CD4-positive, alpha-beta T cell treated with Interleukin-17A for 1 hour (primary cell): ENCODE measurements at regions not wholly inside any gene's neighbourhood (a gene's known extent, or its start where the extent isn't known, plus 50 kb on each side); places are given as distances from the start of the nearest gene placed in this dataset.
"Not testable (repeated sequence)": the region's sequence is repeated elsewhere in the genome, so short reads cannot be mapped to it uniquely, and the experiment has no call there.

Experiments
- DNase-seq: peaks from one replicate; pipeline ENCODE4 v3.0.0-alpha.2; 2020

GRCh38 chr7:138221388-138221787 lies 145.1 kb downstream of the AKR1D1 start:
- not testable (repeated sequence) for DNase-seq

DNA sequence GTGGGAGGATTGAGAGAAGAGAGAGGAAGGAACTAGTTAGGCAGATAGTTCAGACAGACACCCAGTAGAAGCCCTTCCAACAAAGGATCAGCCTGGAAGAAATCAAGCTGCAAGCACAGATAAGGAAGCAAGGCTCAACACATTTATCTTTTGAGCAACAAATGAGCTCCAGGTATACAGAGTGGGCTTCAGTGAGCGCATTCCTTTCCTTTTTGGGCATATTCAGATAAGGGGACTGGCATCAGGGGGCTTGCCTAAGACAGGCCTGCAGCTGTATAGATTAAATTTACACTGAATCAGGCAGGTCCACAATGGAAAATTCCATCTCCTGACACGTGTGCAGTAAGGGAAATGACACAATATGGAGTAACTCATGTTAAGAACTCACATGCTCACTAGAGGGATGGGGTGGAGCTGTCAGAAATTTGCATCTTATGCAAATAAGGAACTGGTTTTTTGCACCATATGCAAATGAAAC lies 147.2 kb downstream of the AKR1D1 start:
- DNase-seq = no peak

- no peak for DNase-seq
Observed at GRCh38 chr7:138226001-138226476, 149.8 kb downstream of the AKR1D1 start.

GRCh38 chr7:138226745-138227279 lies 150.6 kb downstream of the AKR1D1 start:
- DNase-seq = no peak

DNA sequence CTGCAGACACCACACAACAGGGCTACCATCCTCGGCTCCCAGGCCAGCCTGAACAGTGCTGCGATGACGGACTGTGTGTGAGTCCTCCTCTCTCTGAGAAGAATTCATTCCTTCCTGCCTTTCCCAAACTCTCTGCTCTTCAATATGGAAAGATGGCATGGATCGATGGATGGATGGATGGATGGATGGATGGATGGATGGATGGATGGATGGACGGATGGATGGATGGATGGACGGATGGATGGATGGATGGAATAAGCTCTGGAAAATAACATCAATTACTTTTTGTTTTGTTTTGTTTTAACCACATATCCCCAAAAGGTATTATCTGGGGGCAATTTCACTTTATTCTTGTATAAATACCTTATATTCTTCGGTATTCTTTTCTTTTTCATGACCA lies 151.9 kb downstream of the AKR1D1 start:
- no peak for DNase-seq

GRCh38 chr7:138228769-138229168 lies 152.5 kb downstream of the AKR1D1 start:
- DNase-seq = no peak

- DNase-seq = no peak
Observed at GRCh38 chr7:138233189-138233588, 156.9 kb downstream of the AKR1D1 start.

- DNase-seq = no peak
Observed at GRCh38 chr7:138235207-138235606, 158.9 kb downstream of the AKR1D1 start.

- no peak for DNase-seq
Observed at GRCh38 chr7:138237995-138238394, 161.7 kb downstream of the AKR1D1 start.

GRCh38 chr7:138238734-138239659 lies 162.7 kb downstream of the AKR1D1 start:
- no peak for DNase-seq

DNA sequence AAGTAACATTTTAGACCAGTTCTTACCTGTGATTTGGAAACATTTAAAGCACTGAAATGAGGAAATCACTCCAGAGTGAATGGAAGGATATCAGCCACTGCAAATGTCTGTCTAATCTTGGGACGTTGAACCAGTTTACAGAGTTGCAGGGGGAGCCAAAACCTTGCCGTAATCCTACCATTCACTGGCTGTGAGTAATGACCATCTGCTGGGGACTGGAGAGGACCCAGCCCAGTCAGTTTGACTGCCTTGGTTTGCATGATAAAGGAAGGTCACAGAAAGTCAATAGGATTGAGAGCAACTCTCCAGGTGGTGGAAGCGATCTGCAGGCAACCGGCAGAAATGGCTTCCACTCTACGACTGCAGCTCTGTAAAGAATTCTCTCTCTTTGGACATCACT lies 167.2 kb downstream of the AKR1D1 start:
- DNase-seq = no peak

DNA sequence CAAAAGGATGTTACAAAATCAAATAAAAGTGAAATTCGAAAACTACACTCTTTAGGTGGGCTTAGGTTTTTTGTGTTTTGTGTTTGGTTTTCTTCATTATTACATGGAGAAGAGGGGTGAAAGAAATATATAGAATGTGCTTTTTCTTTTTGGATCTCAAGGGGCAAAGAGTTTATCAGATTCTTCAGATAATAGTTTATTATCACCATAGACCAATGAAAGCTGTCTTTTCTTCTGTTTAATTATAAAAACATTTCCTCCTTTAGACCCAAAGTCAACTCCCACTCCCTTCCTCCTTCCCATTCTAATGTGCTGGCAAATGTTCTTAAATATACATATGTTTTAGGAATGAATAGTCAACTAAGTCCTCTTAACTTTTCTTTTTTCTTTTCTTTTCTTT lies 167.6 kb downstream of the AKR1D1 start:
- DNase-seq = no peak

DNA sequence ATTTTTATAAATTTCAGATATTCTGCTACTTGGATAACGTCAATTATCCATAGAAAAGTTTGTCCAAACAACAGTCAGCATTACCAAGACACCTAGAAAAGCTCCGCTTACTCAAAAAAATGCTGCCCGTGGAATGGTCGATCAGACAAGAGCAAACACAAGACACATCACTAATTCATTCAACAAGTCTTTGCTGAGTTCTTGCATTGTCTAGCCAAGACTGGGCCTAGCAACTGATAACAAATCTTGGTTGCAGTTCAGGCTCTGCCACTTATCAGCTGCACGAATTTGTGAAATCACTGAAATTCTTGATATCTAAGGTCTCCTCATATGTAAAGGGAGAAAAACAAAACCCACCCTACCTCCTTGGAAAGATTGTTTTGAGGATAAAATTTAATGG lies 168.3 kb downstream of the AKR1D1 start:
- no peak for DNase-seq

GRCh38 chr7:138245216-138245615 lies 169.0 kb downstream of the AKR1D1 start:
- no peak for DNase-seq

DNA sequence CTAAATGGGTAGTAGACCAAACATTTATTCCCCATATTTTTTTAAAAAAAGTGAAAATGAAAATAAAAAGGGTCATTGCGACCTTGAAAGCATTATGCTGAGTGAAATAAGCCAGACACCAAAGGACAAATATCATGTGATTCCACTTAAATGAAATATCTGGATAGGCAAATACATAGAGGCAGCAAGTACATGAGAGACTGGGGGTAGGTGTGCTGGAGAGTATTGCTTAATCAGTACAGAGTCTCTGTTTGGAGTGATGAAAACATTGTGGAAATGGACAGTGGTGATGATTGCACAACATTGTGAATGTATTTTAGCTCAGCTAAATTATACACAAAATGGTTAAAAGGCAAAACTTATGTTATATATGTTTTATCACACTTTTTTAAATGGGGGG lies 169.4 kb downstream of the AKR1D1 start:
- DNase-seq = no peak

DNA sequence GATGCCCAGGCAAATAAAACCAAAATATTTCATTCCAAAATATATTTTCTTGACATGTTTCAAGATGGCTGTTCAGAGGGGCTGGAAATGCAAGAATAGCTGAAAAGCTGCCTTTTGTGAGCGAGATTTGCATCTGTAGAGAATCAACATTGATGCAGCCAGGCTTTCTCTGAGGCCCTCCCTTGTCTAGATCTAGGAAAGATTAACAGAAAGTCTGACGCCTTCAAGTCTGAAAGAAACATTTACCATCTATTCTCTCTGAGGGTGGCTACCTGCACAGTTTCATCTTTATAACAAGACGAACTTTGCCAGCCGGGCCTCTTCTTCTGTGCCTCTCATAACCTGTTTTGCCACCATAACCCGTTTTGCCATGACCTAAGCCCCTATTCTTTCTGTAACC lies 170.2 kb downstream of the AKR1D1 start:
- no peak for DNase-seq

DNA sequence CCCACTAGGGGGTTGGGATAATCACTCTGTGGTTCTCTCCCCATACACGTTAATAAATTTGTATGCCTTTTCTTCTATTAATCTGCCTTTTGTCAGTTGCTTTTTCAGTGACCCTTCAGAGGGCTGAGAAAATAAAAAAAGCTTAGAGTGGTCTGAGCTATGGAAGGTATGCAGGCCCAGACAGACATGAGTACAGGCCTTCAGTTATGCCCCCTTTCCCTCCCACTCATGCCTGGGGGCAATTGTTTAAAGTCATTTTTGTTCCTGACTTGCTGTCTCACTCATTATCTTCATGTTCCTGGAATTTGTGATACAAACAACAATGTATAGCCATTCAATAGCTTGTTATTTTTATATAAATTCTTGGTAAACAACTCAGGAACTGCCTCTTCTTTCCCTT lies 170.8 kb downstream of the AKR1D1 start:
- no peak for DNase-seq

DNA sequence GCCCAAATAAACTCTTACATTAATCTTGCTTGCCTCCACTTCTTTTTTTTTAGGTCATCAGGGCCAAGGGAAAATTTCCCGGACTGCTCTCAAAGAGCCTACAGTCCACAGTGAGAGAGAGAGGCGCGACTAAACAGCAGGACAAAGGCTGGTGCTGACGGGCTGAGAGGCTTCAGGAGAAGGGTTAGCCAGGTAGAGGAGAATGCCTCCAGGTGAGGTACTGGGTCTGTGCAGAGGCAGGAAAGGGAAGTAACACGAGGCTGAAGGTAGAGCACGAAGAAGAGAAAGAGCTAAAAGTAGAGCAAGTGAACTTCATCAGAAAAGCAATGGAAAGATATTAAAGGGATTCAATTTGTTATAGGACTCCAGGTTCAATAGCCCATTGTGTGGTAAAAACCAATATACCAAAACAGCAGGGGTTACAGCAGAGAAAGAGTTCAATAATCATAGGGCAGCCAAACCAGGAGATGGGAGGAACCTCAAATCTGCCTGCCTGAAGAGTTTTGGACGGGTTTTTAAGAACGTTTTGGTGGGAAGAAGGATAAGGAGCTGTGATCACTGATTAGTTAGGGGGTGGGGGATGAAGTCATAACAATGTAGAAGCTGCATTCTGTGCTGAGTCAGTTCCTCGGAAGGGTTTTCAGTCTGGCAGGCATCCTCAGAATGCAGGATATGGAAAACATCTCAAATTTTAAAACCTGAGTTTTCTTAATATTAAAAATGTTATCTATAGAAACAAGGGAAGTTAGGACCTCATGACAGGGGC lies 171.5 kb downstream of the AKR1D1 start:
- no peak for DNase-seq

GRCh38 chr7:138248609-138249008 lies 172.3 kb downstream of the AKR1D1 start:
- no peak for DNase-seq

GRCh38 chr7:138249975-138250374 lies 173.7 kb downstream of the AKR1D1 start:
- DNase-seq = no peak

- not testable (repeated sequence) for DNase-seq
Observed at GRCh38 chr7:138252666-138253065, 176.4 kb downstream of the AKR1D1 start.

DNA sequence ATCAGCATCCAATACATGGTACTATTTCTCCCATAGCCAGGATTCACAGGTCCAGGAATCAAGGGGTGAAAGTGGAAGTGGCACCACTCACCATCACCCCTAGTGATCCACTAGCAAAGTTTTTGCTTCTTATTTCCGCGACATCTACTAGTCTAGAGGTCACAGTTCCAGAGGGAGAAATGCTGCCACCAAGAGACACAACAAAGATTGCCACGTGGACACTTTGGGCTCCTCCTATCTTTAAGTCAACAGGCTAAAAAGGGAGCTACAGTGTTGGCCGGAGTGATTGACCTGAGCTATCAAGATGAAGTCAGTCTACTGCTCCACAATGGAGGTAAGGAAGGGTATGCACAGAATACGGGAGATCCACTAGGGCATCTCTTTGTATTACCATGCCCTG lies 178.2 kb downstream of the AKR1D1 start:
- no peak for DNase-seq

GRCh38 chr7:138257459-138258196 lies 181.4 kb downstream of the AKR1D1 start:
- DNase-seq = peak; percentile 5
